Thyroid gland (tissue), 4 donors: ENCODE measurements at regions not wholly inside any gene's neighbourhood (a gene's known extent, or its start where the extent isn't known, plus 50 kb on each side); places are given as distances from the start of the nearest gene placed in this dataset.

ENCODE experiments used
- DNase-seq, 2 donors: peaks; one replicate each; pipeline ENCODE4 v3.0.0-alpha.2; 2019
- H3K27ac ChIP-seq, 3 donors: fragments of 200-600 bp; sonication (generic); 1 replicate in 2 of 3; 2 replicates in 1 of 3; pipeline ENCODE4 v1.5.1; 2016 to 2019; ENCODE audit warnings: mild to moderate bottlenecking in 1 of 3, moderate library complexity in 1 of 3
- H3K27me3 ChIP-seq: fragments of 200-600 bp; sonication (generic); one replicate; pipeline ENCODE4 v1.5.1; 2019
- H3K36me3 ChIP-seq, 2 donors: fragments of 200-600 bp; sonication (generic); one replicate each; pipeline ENCODE4 v1.5.1; 2016 to 2019
- H3K4me1 ChIP-seq, 2 donors: fragments of 200-600 bp; sonication (generic); one replicate each; pipeline ENCODE4 v1.5.1; 2017 to 2019
- H3K4me3 ChIP-seq, 3 donors: fragments of 200-600 bp; sonication (generic); replicated peaks in 1 of 3; 1 replicate in 2 of 3; 2 replicates in 1 of 3; pipeline ENCODE4 v1.5.1; 2016; ENCODE audit warnings: mild to moderate bottlenecking in 1 of 3
- H3K9me3 ChIP-seq: fragments of 200-600 bp; sonication (generic); one replicate; pipeline ENCODE4 v1.5.1; 2017
- CTCF ChIP-seq, 6 experiments: fragments of 200-600 bp in 3 of 6; fragments of 450-650 bp in 3 of 6; sonication (generic) in 3 of 6; IDR thresholded peaks; one replicate each; pipeline ENCODE4 v1.5.1; 2016 to 2019; ENCODE audit warnings: antibody characterized with exemption in 6 of 6, mild to moderate bottlenecking in 2 of 6, inconsistent platforms in 1 of 6, moderate library complexity in 1 of 6
- POLR2A ChIP-seq, 2 donors: fragments of 450-650 bp; IDR thresholded peaks; one replicate each; pipeline ENCODE4 v1.6.1; 2017; ENCODE audit warnings: antibody characterized with exemption in 2 of 2, mild to moderate bottlenecking in 2 of 2, moderate library complexity in 1 of 2
- WGBS, 2 donors: methylation state at CpG; one replicate each; pipeline ENCODE4 v1.1.5; 2017; 5-methylcytosine and 5-hydroxymethylcytosine counted together
- intact Hi-C: fragments of 100-400 bp; cut with DNase I; formaldehyde crosslinking; loops from one replicate; pipeline ENCODE4 v1.15.1; 2023

- no peaks in the 10 kb centered on the region for H3K36me3 ChIP-seq
- no peaks in the 10 kb centered on the region for H3K27me3 ChIP-seq
- TF ChIP-seq POLR2A (IDR thresholded peaks at IDR 0.05) (no peak), CTCF (IDR thresholded peaks at IDR 0.05) (no peak)
- H3K9me3 ChIP-seq, result no peaks in the 10 kb centered on the region
- H3K4me1 ChIP-seq, result no peaks in the 10 kb centered on the region
- no peak overlapping the region for H3K4me3 ChIP-seq
- intact Hi-C loops, result no loop called here
- DNase-seq, result no peak
- no peak overlapping the region for H3K27ac ChIP-seq
Measured at GRCh38 chr5:20656262-20656661, 668.3 kb upstream of the CDH18 start.

- intact Hi-C loops, result no loop called here
- 87 to 89% methylated on average over 4 of the region's 4 CpGs for WGBS, 2 donors
- Histone ChIP-seq H3K27me3 (no peaks in the 10 kb centered on the region), H3K27ac (no peak overlapping the region), H3K4me1 (no peaks in the 10 kb centered on the region), H3K9me3 (no peaks in the 10 kb centered on the region), H3K4me3 (no peak overlapping the region), H3K36me3 (no peaks in the 10 kb centered on the region)
- TF ChIP-seq CTCF (IDR thresholded peaks at IDR 0.05), result no peak
- TF ChIP-seq POLR2A (IDR thresholded peaks at IDR 0.05), result no peak
- DNase-seq, result no peak
Measured at GRCh38 chr5:20655211-20655610, 667.2 kb upstream of the CDH18 start.

GRCh38 chr5:20654746-20655145 is 666.7 kb upstream of the CDH18 start:
- 71 to 86% methylated on average over 2 of the region's 2 CpGs for whole genome bisulfite sequencing, 2 donors
- H3K9me3 ChIP-seq, result no peaks in the 10 kb centered on the region
- H3K36me3 ChIP-seq, result no peaks in the 10 kb centered on the region
- intact Hi-C loops, result no loop called here
- no peak for TF ChIP-seq CTCF (IDR thresholded peaks at IDR 0.05)
- no peak for TF ChIP-seq POLR2A (IDR thresholded peaks at IDR 0.05)
- no peak overlapping the region for H3K4me3 ChIP-seq
- no peaks in the 10 kb centered on the region for H3K27me3 ChIP-seq
- no peak for DNase-seq
- H3K27ac ChIP-seq, result no peak overlapping the region
- H3K4me1 ChIP-seq, result no peaks in the 10 kb centered on the region

GRCh38 chr5:20654033-20654432 is 666.0 kb upstream of the CDH18 start:
- Histone ChIP-seq H3K4me1 (no peaks in the 10 kb centered on the region), H3K4me3 (no peak overlapping the region), H3K9me3 (no peaks in the 10 kb centered on the region), H3K27ac (no peak overlapping the region), H3K27me3 (no peaks in the 10 kb centered on the region), H3K36me3 (no peaks in the 10 kb centered on the region)
- DNase-seq, result no peak
- intact Hi-C loops, result no loop called here
- WGBS, 2 donors, result 92 to 93% methylated on average over 2 of the region's 2 CpGs
- TF ChIP-seq POLR2A (IDR thresholded peaks at IDR 0.05), result no peak
- TF ChIP-seq CTCF (IDR thresholded peaks at IDR 0.05), result no peak

GRCh38 chr5:20649966-20650365 is 662.0 kb upstream of the CDH18 start:
- no peaks in the 10 kb centered on the region for H3K9me3 ChIP-seq
- intact Hi-C loops, result no loop called here
- H3K27me3 ChIP-seq, result no peaks in the 10 kb centered on the region
- no peak overlapping the region for H3K4me3 ChIP-seq
- no peak for DNase-seq
- WGBS, 2 donors, result 79 to 81% methylated on average over 1 of the region's 1 CpG
- no peak overlapping the region for H3K27ac ChIP-seq
- no peaks in the 10 kb centered on the region for H3K4me1 ChIP-seq
- no peaks in the 10 kb centered on the region for H3K36me3 ChIP-seq
- TF ChIP-seq POLR2A (IDR thresholded peaks at IDR 0.05) (no peak), CTCF (IDR thresholded peaks at IDR 0.05) (no peak)
